Muscle of leg (tissue), 3 donors: ENCODE measurements at regions not wholly inside any gene's neighbourhood (a gene's known extent, or its start where the extent isn't known, plus 50 kb on each side); places are given as distances from the start of the nearest gene placed in this dataset.

Experiments used
- DNase-seq: peaks from one replicate; pipeline ENCODE4 v3.0.0; 2013
- H3K27ac ChIP-seq: one replicate; pipeline ENCODE4 v1.5.1; 2013; ENCODE audit warnings: mild to moderate bottlenecking, low read length, control low read depth
- H3K27me3 ChIP-seq: one replicate; pipeline ENCODE4 v1.6.1; 2013; ENCODE audit warnings: low read length; ENCODE audit not compliant: control insufficient read depth, insufficient read depth
- H3K36me3 ChIP-seq: one replicate; pipeline ENCODE4 v1.6.1; 2013; ENCODE audit warnings: low read length; ENCODE audit not compliant: control insufficient read depth, insufficient read depth
- H3K4me1 ChIP-seq: one replicate; pipeline ENCODE4 v1.6.1; 2013; ENCODE audit warnings: low read length; ENCODE audit not compliant: control insufficient read depth, insufficient read depth
- H3K4me3 ChIP-seq: one replicate; pipeline ENCODE4 v1.5.1; 2013; ENCODE audit warnings: low read length, control low read depth
- H3K9me3 ChIP-seq: replicated peaks from 2 replicates; pipeline ENCODE4 v1.6.1; 2013; ENCODE audit warnings: low read depth, low read length; ENCODE audit not compliant: control insufficient read depth
- WGBS: methylation state at CpG from one replicate; pipeline ENCODE4 v1.1.5; 2013; ENCODE audit warnings: missing lambda C conversion rate; ENCODE audit not compliant: insufficient coverage; 5-methylcytosine and 5-hydroxymethylcytosine counted together

DNA sequence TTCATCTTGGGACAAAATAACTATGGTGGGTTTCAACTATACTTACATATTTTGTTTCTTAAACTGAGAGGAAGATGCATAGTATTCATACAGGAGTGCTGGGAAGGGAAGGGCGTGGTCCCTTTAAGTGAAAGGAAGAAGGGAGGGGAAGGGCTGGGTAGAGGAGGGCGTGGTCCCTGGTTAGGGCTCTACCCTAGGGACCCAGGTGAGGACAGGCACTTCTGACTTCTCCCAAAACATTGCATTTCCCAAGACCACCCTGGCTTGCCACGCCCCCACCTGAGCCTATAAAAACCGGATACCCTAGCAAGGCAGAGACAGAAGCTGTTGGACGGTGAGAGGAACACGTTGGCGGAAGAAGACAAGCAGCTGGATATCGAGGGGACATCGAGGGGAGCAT is 157.6 kb upstream of the PLXNA4 start:
- H3K36me3 ChIP-seq = no peaks in the 10 kb centered on the region
- no peaks in the 10 kb centered on the region for H3K4me1 ChIP-seq
- no peak for DNase-seq
- 69% methylated on average over 7 of the region's 9 CpGs for WGBS
- H3K27ac ChIP-seq = no peak overlapping the region
- no peaks in the 10 kb centered on the region for H3K9me3 ChIP-seq
- H3K4me3 ChIP-seq = no peak overlapping the region
- H3K27me3 ChIP-seq = no peaks in the 10 kb centered on the region

DNA sequence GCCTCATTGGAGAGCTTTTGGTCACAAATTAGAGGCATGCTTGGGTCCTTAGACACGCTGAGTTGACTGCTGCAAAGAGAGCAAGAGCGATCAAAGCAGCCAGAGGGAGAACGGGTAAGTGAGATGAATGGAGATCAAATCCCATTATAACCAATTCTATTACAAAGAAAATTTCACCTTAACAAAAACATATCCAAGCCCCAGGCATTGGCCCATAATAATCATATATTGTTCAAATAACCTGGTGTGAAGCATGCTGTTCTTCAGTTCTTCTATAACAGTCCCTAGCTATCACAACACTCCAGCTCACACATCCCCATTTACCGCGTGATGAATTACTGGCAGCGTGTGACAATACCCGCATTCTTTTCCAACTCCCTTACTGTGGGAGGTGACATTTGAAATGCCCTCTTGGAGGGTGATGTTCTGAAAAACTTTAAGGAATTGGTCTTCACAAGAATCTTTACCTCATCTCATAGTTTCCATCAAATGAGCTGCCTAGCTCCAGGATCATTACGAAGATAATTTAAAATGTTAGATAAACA is 156.1 kb upstream of the PLXNA4 start:
- WGBS = no CpG with 5 or more reads among the region's 8 CpGs
- H3K4me1 ChIP-seq = no peaks in the 10 kb centered on the region
- DNase-seq = no peak
- no peaks in the 10 kb centered on the region for H3K9me3 ChIP-seq
- H3K36me3 ChIP-seq = no peaks in the 10 kb centered on the region
- H3K27ac ChIP-seq = no peak overlapping the region
- no peaks in the 10 kb centered on the region for H3K27me3 ChIP-seq
- no peak overlapping the region for H3K4me3 ChIP-seq

DNA sequence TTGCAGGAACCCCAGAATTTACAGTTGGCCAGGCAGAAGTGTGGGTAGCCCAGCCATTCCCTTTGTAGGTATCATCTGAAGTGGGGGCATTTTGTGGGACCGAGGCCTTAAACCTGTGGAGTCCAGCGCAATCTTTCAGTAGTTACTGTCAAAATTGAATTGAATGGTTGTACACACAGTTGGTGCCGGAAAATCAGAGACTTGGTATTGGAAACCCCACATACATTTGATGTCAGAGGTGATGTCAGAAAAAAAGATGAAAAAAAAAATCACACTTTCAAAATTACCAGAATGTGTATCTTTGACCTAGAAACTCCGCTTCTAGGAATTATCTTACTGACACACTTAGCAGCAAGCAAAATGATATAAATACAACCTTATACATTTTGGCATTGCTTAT is 153.8 kb upstream of the PLXNA4 start:
- Histone ChIP-seq H3K9me3 (no peaks in the 10 kb centered on the region), H3K36me3 (no peaks in the 10 kb centered on the region), H3K27ac (no peak overlapping the region), H3K4me3 (no peak overlapping the region), H3K27me3 (no peaks in the 10 kb centered on the region), H3K4me1 (no peaks in the 10 kb centered on the region)
- 100% methylated on average over 2 of the region's 4 CpGs for WGBS
- no peak for DNase-seq

DNA sequence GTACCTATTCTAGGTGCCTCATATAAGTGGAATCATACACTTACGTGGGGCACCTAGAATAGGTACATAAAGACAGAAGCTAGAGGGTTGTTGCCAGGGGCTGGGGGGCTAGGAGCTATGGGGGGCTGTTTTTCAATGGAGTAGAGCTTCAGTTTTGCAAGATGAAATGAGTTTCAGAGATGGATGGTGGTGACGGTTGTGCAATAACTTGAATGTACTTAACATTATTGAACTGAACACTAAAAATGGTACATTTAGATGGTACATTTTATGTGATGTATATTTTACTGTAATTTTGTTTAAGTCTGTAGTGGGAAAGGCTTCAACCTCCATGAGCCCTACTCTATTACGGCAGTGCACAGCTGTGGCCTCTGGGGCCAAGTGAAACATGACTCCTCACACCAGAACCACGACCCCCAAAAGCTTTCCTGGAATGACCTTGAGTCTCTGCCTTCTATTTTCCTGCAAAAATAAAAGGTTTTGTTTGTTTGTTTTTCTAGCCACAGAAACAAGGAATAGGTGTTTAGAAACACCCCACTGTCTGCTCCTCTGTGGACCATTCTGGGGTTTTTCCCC is 147.3 kb upstream of the PLXNA4 start:
- WGBS = 88% methylated on average over 1 of the region's 4 CpGs
- Histone ChIP-seq H3K27me3 (no peaks in the 10 kb centered on the region), H3K4me1 (peaks cover 2% of the 10 kb centered on the region), H3K36me3 (no peaks in the 10 kb centered on the region), H3K27ac (no peak overlapping the region), H3K9me3 (no peaks in the 10 kb centered on the region), H3K4me3 (no peak overlapping the region)
- DNase-seq = peak; percentile 32

DNA sequence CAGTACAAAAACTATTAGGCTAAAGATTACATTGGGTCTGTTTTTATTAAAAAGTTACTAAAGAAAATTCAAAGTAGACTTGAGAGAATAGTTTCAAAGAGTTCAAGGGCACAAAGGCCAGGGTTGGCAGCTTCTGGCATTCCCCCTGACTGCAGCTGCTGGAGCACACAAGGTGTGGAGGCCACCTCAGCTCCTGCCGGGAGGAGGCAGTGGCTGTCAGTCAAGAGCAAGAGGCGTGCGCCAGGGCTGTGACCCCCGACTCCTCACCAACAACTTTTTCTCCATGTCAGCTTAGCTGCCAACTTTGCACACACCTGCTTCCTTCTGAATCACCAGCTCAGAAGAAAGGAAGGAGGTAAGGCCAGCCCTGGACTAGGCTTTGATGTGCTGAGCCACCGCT is 144.6 kb upstream of the PLXNA4 start:
- Histone ChIP-seq H3K27ac (no peak overlapping the region), H3K4me1 (peaks cover 2% of the 10 kb centered on the region), H3K4me3 (no peak overlapping the region), H3K27me3 (no peaks in the 10 kb centered on the region), H3K36me3 (no peaks in the 10 kb centered on the region), H3K9me3 (no peaks in the 10 kb centered on the region)
- WGBS = 75% methylated on average over 4 of the region's 5 CpGs
- no peak for DNase-seq

DNA sequence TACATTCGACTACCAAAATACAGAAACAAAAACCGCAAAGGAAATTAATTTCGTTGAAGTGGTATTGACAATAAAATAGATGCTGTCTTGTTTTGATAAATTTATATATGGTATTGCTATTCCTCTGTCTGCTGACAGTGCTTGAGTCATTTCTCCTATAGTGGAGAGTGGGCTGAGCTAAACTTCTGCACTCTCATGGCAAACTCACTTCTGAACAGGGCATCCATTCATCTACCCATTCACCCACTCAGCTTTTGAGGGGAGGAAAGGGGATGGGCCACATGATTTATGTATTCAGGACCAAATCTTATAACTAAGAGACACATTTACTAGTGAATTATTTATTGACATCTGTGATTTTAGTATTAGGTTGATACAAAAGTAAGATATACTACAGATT is 137.6 kb upstream of the PLXNA4 start:
- Histone ChIP-seq H3K27me3 (peaks cover 2% of the 10 kb centered on the region), H3K27ac (no peak overlapping the region), H3K4me1 (no peaks in the 10 kb centered on the region), H3K36me3 (no peaks in the 10 kb centered on the region), H3K9me3 (no peaks in the 10 kb centered on the region), H3K4me3 (no peak overlapping the region)
- DNase-seq = no peak
- no CpG with 5 or more reads among the region's 3 CpGs for WGBS

DNA sequence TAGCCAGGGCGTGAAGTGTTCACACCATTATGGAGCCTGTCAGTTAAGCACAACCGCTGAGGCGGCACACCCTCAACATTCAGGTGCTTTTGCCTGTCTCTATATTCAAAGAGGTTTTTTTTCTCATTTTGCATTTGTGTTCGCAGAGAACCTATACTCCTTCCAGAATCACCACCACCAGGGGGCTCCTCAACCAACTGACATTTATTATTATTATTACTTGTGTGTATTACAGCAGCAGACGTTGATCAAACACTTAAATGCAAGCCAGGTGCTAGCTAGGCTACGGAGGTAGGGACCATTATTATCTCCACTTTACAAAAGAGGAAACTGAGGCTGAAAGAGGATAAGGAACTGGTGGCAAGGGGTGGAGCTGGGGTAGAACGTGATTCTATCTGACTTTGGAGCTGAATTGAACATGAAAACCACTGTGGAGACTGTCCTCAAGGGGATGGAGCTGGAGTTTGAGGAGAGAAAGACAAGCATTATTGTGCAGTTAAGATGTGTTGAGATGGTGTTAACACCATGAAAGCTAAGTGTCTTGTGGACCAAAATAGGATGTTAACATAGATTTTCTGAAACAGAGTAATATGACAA is 133.8 kb upstream of the PLXNA4 start:
- H3K9me3 ChIP-seq = no peaks in the 10 kb centered on the region
- peaks cover 5% of the 10 kb centered on the region for H3K27me3 ChIP-seq
- WGBS = 88% methylated on average over 1 of the region's 7 CpGs
- no peaks in the 10 kb centered on the region for H3K36me3 ChIP-seq
- peak; percentile 18 for DNase-seq
- no peaks in the 10 kb centered on the region for H3K4me1 ChIP-seq
- H3K27ac ChIP-seq = no peak overlapping the region
- no peak overlapping the region for H3K4me3 ChIP-seq

DNA sequence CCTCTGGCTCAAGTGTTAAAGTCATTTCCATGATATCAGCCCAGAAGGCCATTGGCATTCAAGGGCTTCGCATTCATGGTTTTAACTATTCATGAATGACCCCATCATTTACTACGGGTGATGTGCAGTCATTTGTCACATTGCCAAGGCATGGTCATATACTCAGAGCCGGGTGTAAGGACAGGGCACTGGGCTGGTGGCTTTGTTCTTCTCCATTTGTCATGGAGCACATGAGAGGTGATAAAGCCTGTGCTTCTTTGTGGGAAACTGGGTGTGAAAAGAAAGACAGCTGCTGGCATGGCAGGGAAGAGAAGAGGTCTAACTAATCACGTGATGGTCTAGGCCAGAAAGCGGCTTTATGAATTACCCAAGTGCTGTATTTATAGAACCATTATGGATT is 132.2 kb upstream of the PLXNA4 start:
- H3K36me3 ChIP-seq = no peaks in the 10 kb centered on the region
- no peak overlapping the region for H3K4me3 ChIP-seq
- H3K27me3 ChIP-seq = peaks cover 5% of the 10 kb centered on the region
- no peak for DNase-seq
- H3K9me3 ChIP-seq = no peaks in the 10 kb centered on the region
- H3K27ac ChIP-seq = no peak overlapping the region
- 47% methylated on average over 3 of the region's 5 CpGs for WGBS
- H3K4me1 ChIP-seq = no peaks in the 10 kb centered on the region

DNA sequence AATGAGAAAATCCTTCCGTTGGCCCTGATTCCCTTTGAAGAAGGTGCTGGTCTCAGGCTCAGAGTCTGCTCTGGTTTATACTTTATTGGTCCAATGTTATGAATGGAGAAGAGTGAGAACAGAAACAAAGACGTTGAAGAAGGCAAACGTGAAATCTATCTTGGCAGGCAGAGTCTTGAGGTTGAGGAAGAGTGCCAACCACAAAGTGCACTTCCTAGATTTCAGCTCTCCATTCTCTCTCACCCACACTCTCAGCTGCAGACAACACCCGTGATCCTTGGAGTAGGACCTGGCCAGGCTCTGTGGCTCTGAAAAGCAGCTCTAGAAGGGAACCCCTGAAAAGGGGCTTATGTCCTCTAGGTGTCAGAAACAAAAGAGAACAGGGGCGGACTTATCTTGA is 128.9 kb upstream of the PLXNA4 start:
- H3K27me3 ChIP-seq = peaks cover 3% of the 10 kb centered on the region
- no peak overlapping the region for H3K27ac ChIP-seq
- H3K9me3 ChIP-seq = no peaks in the 10 kb centered on the region
- H3K4me1 ChIP-seq = no peaks in the 10 kb centered on the region
- H3K4me3 ChIP-seq = no peak overlapping the region
- no peaks in the 10 kb centered on the region for H3K36me3 ChIP-seq
- 83% methylated on average over 2 of the region's 5 CpGs for WGBS
- no peak for DNase-seq

DNA sequence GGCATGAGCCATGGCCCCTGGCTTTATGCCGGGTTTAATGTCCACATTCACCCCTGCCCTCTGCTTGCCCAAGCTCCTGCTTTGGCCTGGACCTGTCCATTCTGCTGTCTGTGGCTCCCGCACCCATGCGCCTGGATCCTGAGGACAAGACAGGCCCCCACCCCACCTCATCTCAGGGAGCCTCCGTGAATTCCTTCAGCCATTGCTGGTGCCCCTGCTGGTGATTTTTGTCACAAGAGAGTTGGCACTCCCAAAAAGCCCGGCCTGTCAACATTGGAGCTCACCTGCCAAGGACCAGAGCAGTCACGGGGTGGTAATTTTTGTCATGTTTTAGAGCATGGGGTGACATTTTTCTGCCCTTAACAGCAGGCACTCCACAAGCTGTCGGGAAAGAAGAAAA is 127.5 kb upstream of the PLXNA4 start:
- Histone ChIP-seq H3K27ac (no peak overlapping the region), H3K4me3 (no peak overlapping the region), H3K36me3 (no peaks in the 10 kb centered on the region), H3K27me3 (peaks cover 3% of the 10 kb centered on the region), H3K9me3 (no peaks in the 10 kb centered on the region), H3K4me1 (no peaks in the 10 kb centered on the region)
- no peak for DNase-seq
- WGBS = 84% methylated on average over 5 of the region's 7 CpGs

DNA sequence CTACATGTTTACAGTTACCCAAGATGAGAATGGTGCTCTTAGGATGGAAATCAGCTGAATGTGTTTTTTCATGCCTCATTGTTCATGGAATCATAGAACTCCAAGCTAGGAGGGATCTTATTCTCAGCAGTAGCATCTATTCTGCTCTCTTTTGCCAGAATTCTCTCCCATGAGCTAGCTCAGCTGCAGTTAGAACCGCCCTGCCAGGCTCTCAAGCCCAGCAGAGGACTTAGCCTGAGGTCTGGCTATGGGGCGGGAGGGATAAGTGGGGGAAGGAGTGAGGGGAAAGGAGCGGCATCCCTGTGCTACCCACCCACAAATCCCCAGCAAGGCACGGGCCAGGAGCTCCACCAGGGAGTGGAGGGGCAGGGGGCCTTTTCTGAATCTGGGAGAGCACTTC is 120.7 kb upstream of the PLXNA4 start:
- no peaks in the 10 kb centered on the region for H3K36me3 ChIP-seq
- H3K4me1 ChIP-seq = no peaks in the 10 kb centered on the region
- H3K27me3 ChIP-seq = peaks cover 5% of the 10 kb centered on the region
- H3K9me3 ChIP-seq = no peaks in the 10 kb centered on the region
- whole genome bisulfite sequencing = no CpG with 5 or more reads among the region's 4 CpGs
- peak; percentile 79 for DNase-seq
- no peak overlapping the region for H3K4me3 ChIP-seq
- H3K27ac ChIP-seq = no peak overlapping the region
